ENCODE measurements at regions not wholly inside any gene's neighbourhood (a gene's known extent, or its start where the extent isn't known, plus 50 kb on each side); places are given as distances from the start of the nearest gene placed in this dataset.

- Mint-ChIP-seq H3K27ac (no peak overlapping the region), H3K27me3 (ENCODE audit: low read depth) (no peaks in the 10 kb centered on the region), H3K4me3 (no peak overlapping the region), H3K9me3 (peaks cover 2% of the 10 kb centered on the region), H3K36me3 (ENCODE audit: low read depth) (no peaks in the 10 kb centered on the region), H3K4me1 (no peaks in the 10 kb centered on the region)
- no peak for TF ChIP-seq CTCF (IDR thresholded peaks at IDR 0.05; ENCODE audit: unreplicated experiment in 3 of 3)
These were observed 516.5 kb downstream of the DNAH5 start for GRCh38 chr5:13427827-13428557.

- Mint-ChIP-seq H3K4me1 (no peaks in the 10 kb centered on the region), H3K27ac (no peak overlapping the region), H3K9me3 (no peaks in the 10 kb centered on the region), H3K36me3 (ENCODE audit: low read depth) (no peaks in the 10 kb centered on the region), H3K4me3 (no peak overlapping the region), H3K27me3 (ENCODE audit: low read depth) (no peaks in the 10 kb centered on the region)
- no peak for TF ChIP-seq CTCF (IDR thresholded peaks at IDR 0.05; ENCODE audit: unreplicated experiment in 3 of 3)
These were observed 532.4 kb downstream of the DNAH5 start for GRCh38 chr5:13412040-13412595.

GRCh38 chr5:13408616-13409015 lies 535.9 kb downstream of the DNAH5 start:
- Mint-ChIP-seq H3K4me1 (no peaks in the 10 kb centered on the region), H3K27ac (no peak overlapping the region), H3K4me3 (no peak overlapping the region), H3K9me3 (no peaks in the 10 kb centered on the region), H3K36me3 (ENCODE audit: low read depth) (no peaks in the 10 kb centered on the region), H3K27me3 (ENCODE audit: low read depth) (no peaks in the 10 kb centered on the region)
- TF ChIP-seq CTCF (IDR thresholded peaks at IDR 0.05; ENCODE audit: unreplicated experiment in 3 of 3) = no peak

- Mint-ChIP-seq H3K27me3 (ENCODE audit: low read depth) (no peaks in the 10 kb centered on the region), H3K4me1 (no peaks in the 10 kb centered on the region), H3K36me3 (ENCODE audit: low read depth) (no peaks in the 10 kb centered on the region), H3K27ac (no peak overlapping the region), H3K9me3 (no peaks in the 10 kb centered on the region), H3K4me3 (no peak overlapping the region)
- TF ChIP-seq CTCF (IDR thresholded peaks at IDR 0.05; ENCODE audit: unreplicated experiment in 3 of 3) = no peak
These were observed 541.1 kb downstream of the DNAH5 start for GRCh38 chr5:13403351-13403750.

GRCh38 chr5:13385066-13385465 lies 559.4 kb downstream of the DNAH5 start:
- no peaks in the 10 kb centered on the region for H3K27me3 Mint-ChIP-seq (ENCODE audit: low read depth)
- H3K4me3 Mint-ChIP-seq = no peak overlapping the region
- H3K36me3 Mint-ChIP-seq (ENCODE audit: low read depth) = no peaks in the 10 kb centered on the region
- no peaks in the 10 kb centered on the region for H3K9me3 Mint-ChIP-seq
- no peak overlapping the region for H3K27ac Mint-ChIP-seq
- no peaks in the 10 kb centered on the region for H3K4me1 Mint-ChIP-seq
- no peak for TF ChIP-seq CTCF (IDR thresholded peaks at IDR 0.05; ENCODE audit: unreplicated experiment in 3 of 3)

GRCh38 chr5:13382232-13382631 lies 562.3 kb downstream of the DNAH5 start:
- no peak overlapping the region for H3K4me3 Mint-ChIP-seq
- H3K27ac Mint-ChIP-seq = no peak overlapping the region
- H3K9me3 Mint-ChIP-seq = no peaks in the 10 kb centered on the region
- H3K27me3 Mint-ChIP-seq (ENCODE audit: low read depth) = no peaks in the 10 kb centered on the region
- H3K36me3 Mint-ChIP-seq (ENCODE audit: low read depth) = no peaks in the 10 kb centered on the region
- no peaks in the 10 kb centered on the region for H3K4me1 Mint-ChIP-seq
- TF ChIP-seq CTCF (IDR thresholded peaks at IDR 0.05; ENCODE audit: unreplicated experiment in 3 of 3) = no peak

Measured in nephron (organoid).